DOHH2 (cell line): ENCODE measurements at regions not wholly inside any gene's neighbourhood (a gene's known extent, or its start where the extent isn't known, plus 50 kb on each side); places are given as distances from the start of the nearest gene placed in this dataset.

ENCODE experiments used
- EZH2phosphoT487 ChIP-seq: fragments of 200-600 bp; sonication (generic); IDR thresholded peaks from 2 replicates; pipeline ENCODE4 v1.6.1; 2017; ENCODE audit warnings: borderline replicate concordance, mild to moderate bottlenecking, antibody characterized with exemption, low read length, moderate library complexity, mixed read lengths
- TF ChIP-seq, protein P1 (sequence below): fragments of 200-600 bp; sonication (generic); IDR thresholded peaks from one replicate; pipeline ENCODE4 v1.5.1; 2014; ENCODE audit warnings: antibody characterized with exemption, mild to moderate bottlenecking, low read depth, low read length; ENCODE audit not compliant: poor library complexity, severe bottlenecking

DNA sequence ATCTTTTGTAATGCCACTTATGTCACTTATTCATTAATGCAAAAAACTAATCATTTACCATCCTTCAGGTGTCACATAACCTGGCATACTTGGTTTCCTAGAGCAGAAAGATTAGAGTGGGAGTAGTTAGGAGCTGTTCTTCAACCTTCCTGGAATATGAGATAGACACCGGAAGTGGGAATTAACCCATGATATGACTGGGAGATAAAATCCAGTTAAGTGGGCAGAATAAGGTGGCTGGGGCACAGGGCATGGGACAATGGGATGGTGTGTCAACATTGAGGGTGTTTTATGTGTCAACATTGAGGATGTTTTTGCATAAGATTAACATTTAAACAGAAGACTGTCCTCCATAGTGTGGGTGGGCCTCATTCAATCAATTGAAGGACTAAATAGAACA, 94.3 kb upstream of the CBLB start:
- TF ChIP-seq, protein P1, sequence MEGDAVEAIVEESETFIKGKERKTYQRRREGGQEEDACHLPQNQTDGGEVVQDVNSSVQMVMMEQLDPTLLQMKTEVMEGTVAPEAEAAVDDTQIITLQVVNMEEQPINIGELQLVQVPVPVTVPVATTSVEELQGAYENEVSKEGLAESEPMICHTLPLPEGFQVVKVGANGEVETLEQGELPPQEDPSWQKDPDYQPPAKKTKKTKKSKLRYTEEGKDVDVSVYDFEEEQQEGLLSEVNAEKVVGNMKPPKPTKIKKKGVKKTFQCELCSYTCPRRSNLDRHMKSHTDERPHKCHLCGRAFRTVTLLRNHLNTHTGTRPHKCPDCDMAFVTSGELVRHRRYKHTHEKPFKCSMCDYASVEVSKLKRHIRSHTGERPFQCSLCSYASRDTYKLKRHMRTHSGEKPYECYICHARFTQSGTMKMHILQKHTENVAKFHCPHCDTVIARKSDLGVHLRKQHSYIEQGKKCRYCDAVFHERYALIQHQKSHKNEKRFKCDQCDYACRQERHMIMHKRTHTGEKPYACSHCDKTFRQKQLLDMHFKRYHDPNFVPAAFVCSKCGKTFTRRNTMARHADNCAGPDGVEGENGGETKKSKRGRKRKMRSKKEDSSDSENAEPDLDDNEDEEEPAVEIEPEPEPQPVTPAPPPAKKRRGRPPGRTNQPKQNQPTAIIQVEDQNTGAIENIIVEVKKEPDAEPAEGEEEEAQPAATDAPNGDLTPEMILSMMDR = no peak
- no peak for TF ChIP-seq EZH2phosphoT487
